ENCODE measurements at regions not wholly inside any gene's neighbourhood (a gene's known extent, or its start where the extent isn't known, plus 50 kb on each side); places are given as distances from the start of the nearest gene placed in this dataset.
"Not testable (repeated sequence)": the region's sequence is repeated elsewhere in the genome, so short reads cannot be mapped to it uniquely, and the experiment has no call there.

DNA sequence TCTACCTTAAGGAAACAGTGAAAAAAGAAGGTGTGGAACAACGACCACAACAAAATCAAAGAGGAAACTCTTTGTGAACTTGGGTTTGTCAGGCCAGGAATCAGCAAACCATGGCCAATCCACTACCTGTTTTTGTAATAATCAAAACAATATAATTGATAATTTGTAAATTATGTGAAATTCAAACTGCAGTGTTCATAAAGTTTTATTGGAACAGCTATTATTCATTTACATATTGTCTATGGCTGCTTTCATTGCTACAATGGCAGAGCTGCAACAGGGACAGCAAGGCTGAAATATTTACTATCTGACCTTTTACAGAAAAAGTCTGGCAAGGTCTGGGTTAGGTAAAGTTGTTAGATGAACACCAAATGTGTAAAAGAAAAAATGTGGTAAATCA lies 77.8 kb upstream of the PLEKHM1 start:
- CTCF ChIA-PET; BruUV-seq (replicated peaks); H3K36me3 ChIP-seq (ENCODE audit: control insufficient read depth, insufficient read depth, low read length); H3K14ac ChIP-seq (replicated peaks; ENCODE audit: low read depth, low read length); H4K5ac ChIP-seq (ENCODE audit: low read depth, low read length); H3K9me1 ChIP-seq (ENCODE audit: insufficient read depth, low read length); H2AK5ac ChIP-seq (ENCODE audit: low read depth, low read length); H2AK9ac ChIP-seq (replicated peaks; ENCODE audit: low read depth, low read length, poor library complexity); POLR2A ChIA-PET (ENCODE audit: unreplicated experiment); H4K8ac ChIP-seq (ENCODE audit: low read depth in 2 of 2, low read length in 2 of 2); H3K9me3 ChIP-seq (ENCODE audit: control insufficient read depth, insufficient read depth, low read length); H3K18ac ChIP-seq (ENCODE audit: low read depth, low read length); H4K91ac ChIP-seq (ENCODE audit: insufficient read depth, low read depth, low read length); ATAC-seq (ENCODE audit: low read depth); H2AFZ ChIP-seq (replicated peaks; ENCODE audit: low read length, poor library complexity); H2BK5ac ChIP-seq (ENCODE audit: low read depth, low read length, poor library complexity, severe bottlenecking); H3K4me1 ChIP-seq (ENCODE audit: control insufficient read depth, insufficient read depth, low read length); H2BK20ac ChIP-seq (ENCODE audit: low read depth, low read length); H3K23ac ChIP-seq (ENCODE audit: low read depth, low read length); H4K20me1 ChIP-seq (ENCODE audit: insufficient read depth, low read length); H2BK15ac ChIP-seq (ENCODE audit: low read depth, low read length); H3K4ac ChIP-seq (ENCODE audit: low read depth, low read length); H3K4me3 ChIP-seq (ENCODE audit: insufficient read depth, low read depth, low read length); in situ Hi-C loops (cut with MboI; ENCODE audit: low sequenced_read_pairs); H2BK120ac ChIP-seq (ENCODE audit: low read depth, low read length); H3K79me1 ChIP-seq (ENCODE audit: low read depth in 1 of 2, low read length in 2 of 2); H3K9ac ChIP-seq (ENCODE audit: low read depth, low read length); intact Hi-C loops (cut with micrococcal nuclease); dilution Hi-C loops (cut with HindIII; ENCODE audit: low sequenced_read_pairs, unreplicated experiment); H3K4me2 ChIP-seq (ENCODE audit: low read depth, low read length); DNase-seq; H3K27ac ChIP-seq (ENCODE audit: insufficient read depth, low read length); H3K56ac ChIP-seq (ENCODE audit: extremely low read depth, insufficient read depth, low read length); H3K27me3 ChIP-seq (ENCODE audit: control insufficient read depth, insufficient read depth, low read length): not testable (repeated sequence)
- no CpG with 5 or more reads among the region's 1 CpG for WGBS, 2 experiments (ENCODE audit: extremely low coverage in 2 of 2, insufficient read length in 1 of 2)

DNA sequence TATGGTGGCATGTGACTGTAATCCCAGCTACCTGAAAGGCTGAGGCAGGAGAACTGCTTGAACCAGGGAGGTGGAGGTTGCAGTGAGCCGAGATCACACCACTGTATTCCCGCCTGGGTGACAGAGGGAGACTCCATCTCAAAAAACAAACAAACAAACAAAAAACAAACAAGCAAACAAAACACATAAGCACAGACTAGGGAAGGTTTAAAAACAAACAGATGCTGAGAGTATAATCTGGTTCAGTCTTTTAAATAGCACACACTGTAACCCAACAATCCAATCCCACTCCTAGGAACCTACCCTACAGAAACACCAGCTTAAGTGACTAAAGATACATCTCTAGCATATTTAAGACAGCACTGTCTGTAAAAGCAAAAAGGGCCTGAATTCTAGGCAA lies 82.8 kb upstream of the PLEKHM1 start:
- peak overlapping the region; percentile 56 for H2BK5ac ChIP-seq (ENCODE audit: low read depth, low read length, poor library complexity, severe bottlenecking)
- H3K9ac ChIP-seq (ENCODE audit: low read depth, low read length); POLR2A ChIA-PET (ENCODE audit: unreplicated experiment); intact Hi-C loops (cut with micrococcal nuclease); BruUV-seq (replicated peaks); H3K56ac ChIP-seq (ENCODE audit: extremely low read depth, insufficient read depth, low read length); H2AK5ac ChIP-seq (ENCODE audit: low read depth, low read length); DNase-seq; H4K5ac ChIP-seq (ENCODE audit: low read depth, low read length); H2AFZ ChIP-seq (replicated peaks; ENCODE audit: low read length, poor library complexity); H3K27me3 ChIP-seq (ENCODE audit: control insufficient read depth, insufficient read depth, low read length); H2AK9ac ChIP-seq (replicated peaks; ENCODE audit: low read depth, low read length, poor library complexity); H3K9me3 ChIP-seq (ENCODE audit: control insufficient read depth, insufficient read depth, low read length); dilution Hi-C loops (cut with HindIII; ENCODE audit: low sequenced_read_pairs, unreplicated experiment); H3K27ac ChIP-seq (ENCODE audit: insufficient read depth, low read length); H3K4me2 ChIP-seq (ENCODE audit: low read depth, low read length); H3K36me3 ChIP-seq (ENCODE audit: control insufficient read depth, insufficient read depth, low read length); H4K91ac ChIP-seq (ENCODE audit: insufficient read depth, low read depth, low read length); in situ Hi-C loops (cut with MboI; ENCODE audit: low sequenced_read_pairs); H3K9me1 ChIP-seq (ENCODE audit: insufficient read depth, low read length); H3K4me3 ChIP-seq (ENCODE audit: insufficient read depth, low read depth, low read length); H3K4me1 ChIP-seq (ENCODE audit: control insufficient read depth, insufficient read depth, low read length); ATAC-seq (ENCODE audit: low read depth); CTCF ChIA-PET; H4K20me1 ChIP-seq (ENCODE audit: insufficient read depth, low read length): not testable (repeated sequence)
- H3K14ac ChIP-seq (replicated peaks; ENCODE audit: low read depth, low read length): peak overlapping the region; percentile 94
- peaks cover 26 to 38% of the 10 kb centered on the region in 2 experiments for H3K79me1 ChIP-seq (ENCODE audit: low read depth in 1 of 2, low read length in 2 of 2)
- peak overlapping the region; percentile 50; the same call in 1 of the 2 replicates for H3K18ac ChIP-seq (ENCODE audit: low read depth, low read length)
- peak overlapping the region; percentile 62; the same call in 1 of the 2 replicates for H2BK20ac ChIP-seq (ENCODE audit: low read depth, low read length)
- H2BK120ac ChIP-seq (ENCODE audit: low read depth, low read length): peak overlapping the region; percentile 82
- H4K8ac ChIP-seq (ENCODE audit: low read depth in 2 of 2, low read length in 2 of 2): peak overlapping the region in 1 of 2 experiments; percentile 39; a peak in 1 of 4 replicates
- peak overlapping the region; percentile 78; the same call in 1 of the 2 replicates for H3K23ac ChIP-seq (ENCODE audit: low read depth, low read length)
- H2BK15ac ChIP-seq (ENCODE audit: low read depth, low read length): peak overlapping the region; percentile 62; the same call in 1 of the 3 replicates
- peak overlapping the region; percentile 82; the same call in 1 of the 2 replicates for H3K4ac ChIP-seq (ENCODE audit: low read depth, low read length)
- WGBS, 2 experiments (ENCODE audit: extremely low coverage in 2 of 2, insufficient read length in 1 of 2): no CpG with 5 or more reads among the region's 2 CpGs
